Psoas muscle (tissue), 7 donors: ENCODE measurements at regions not wholly inside any gene's neighbourhood (a gene's known extent, or its start where the extent isn't known, plus 50 kb on each side); places are given as distances from the start of the nearest gene placed in this dataset.
"Not testable (repeated sequence)": the region's sequence is repeated elsewhere in the genome, so short reads cannot be mapped to it uniquely, and the experiment has no call there.

Experiments
- ATAC-seq, 4 donors: fragments of 200-7000 bp; cut with Tn5 transposase; one replicate each; pipeline ENCODE4 v1.9.1; 2020; ENCODE audit warnings: moderate library complexity in 3 of 4, mild to moderate bottlenecking in 2 of 4
- DNase-seq, 2 donors: peaks; one replicate each; pipeline ENCODE4 v3.0.0-alpha.2; 2020
- H3K27ac ChIP-seq: fragments of 200-600 bp; one replicate; pipeline ENCODE4 v1.8.0; 2022
- H3K27me3 ChIP-seq, 3 donors: fragments of 200-600 bp in 1 of 3; one replicate each; pipeline versions ENCODE4 v1.6.1 to v1.8.0; 2013 to 2022; ENCODE audit warnings: low read length in 2 of 3, mild to moderate bottlenecking in 2 of 3, moderate library complexity in 1 of 3; ENCODE audit not compliant: insufficient read depth in 3 of 3
- H3K36me3 ChIP-seq, 2 donors: fragments of 200-600 bp in 1 of 2; one replicate each; pipeline versions ENCODE4 v1.6.1 to v1.8.0; 2013 to 2022; ENCODE audit warnings: low read depth in 1 of 2, mild to moderate bottlenecking in 1 of 2, moderate library complexity in 1 of 2; ENCODE audit not compliant: insufficient read depth in 1 of 2
- H3K4me1 ChIP-seq: fragments of 200-600 bp; one replicate; pipeline ENCODE4 v1.8.0; 2022
- H3K4me3 ChIP-seq: fragments of 200-600 bp; one replicate; pipeline ENCODE4 v1.8.0; 2022; ENCODE audit warnings: mild to moderate bottlenecking
- H3K9me3 ChIP-seq: fragments of 200-600 bp; one replicate; pipeline ENCODE4 v1.8.0; 2022
- CTCF ChIP-seq: fragments of 200-600 bp; IDR thresholded peaks from one replicate; pipeline ENCODE4 v1.8.0; 2022; ENCODE audit warnings: antibody characterized with exemption
- WGBS, 3 donors: extraction: QIAGEN DNeasy Blood & Tissue Kit; methylation state at CpG; one replicate each; pipeline versions ENCODE4 v1.1.6 to v1.1.7; 2013; 5-methylcytosine and 5-hydroxymethylcytosine counted together
- intact Hi-C, 2 donors: fragments of 100-400 bp; cut with DNase I; formaldehyde crosslinking; loops; one replicate each; pipeline versions ENCODE4 v1.11.0 to v1.14.2; 2022
- donor health status: healthy with polysubstance abuse.
- donor health status: DM: no; HTN: no; CAD: no; lungs with moderate emphysema.
- donor health status: Bipolar disorder and iron deficiency.
- donor health status: healthy.
- donor health status: DM: yes; HTN: yes; CAD: no.
- donor health status: DM: no; HTN: no; CAD: no.
- donor health status: DM: yes; HTN: yes; CAD: no.

GRCh38 chr12:33041562-33041961 lies 145.0 kb upstream of the PKP2 start:
- Histone ChIP-seq H3K4me3 (no peak overlapping the region), H3K4me1 (no peaks in the 10 kb centered on the region), H3K36me3 (no peaks in the 10 kb centered on the region), H3K27me3 (no peaks in the 10 kb centered on the region), H3K9me3 (no peaks in the 10 kb centered on the region), H3K27ac (no peak overlapping the region)
- WGBS, 3 donors: 87 to 90% (median 89%) methylated on average over 3 of the region's 3 CpGs
- no peak for ATAC-seq
- TF ChIP-seq CTCF: no peak
- intact Hi-C loops: no loop called here
- DNase-seq: no peak

- H3K27ac ChIP-seq, intact Hi-C loops, ATAC-seq, H3K4me3 ChIP-seq, H3K4me1 ChIP-seq, H3K27me3 ChIP-seq, H3K9me3 ChIP-seq, H3K36me3 ChIP-seq: not testable (repeated sequence)
- 93 to 97% (median 95%) methylated on average over 15 to 19 of the region's 19 CpGs for WGBS, 3 donors
- DNase-seq: peak in 1 of 2 donors; percentile 46
These were observed 137.4 kb upstream of the PKP2 start for GRCh38 chr12:33033999-33034398.

- ATAC-seq (no peak), DNase-seq (no peak)
- Histone ChIP-seq H3K4me3 (no peak overlapping the region), H3K36me3 (no peaks in the 10 kb centered on the region), H3K9me3 (peaks cover 3% of the 10 kb centered on the region), H3K4me1 (no peaks in the 10 kb centered on the region), H3K27ac (no peak overlapping the region), H3K27me3 (no peaks in the 10 kb centered on the region)
- no peak for TF ChIP-seq CTCF
- intact Hi-C loops: no loop called here
These were observed 130.2 kb upstream of the PKP2 start for GRCh38 chr12:33026791-33027190.

GRCh38 chr12:33022724-33023123 lies 126.1 kb upstream of the PKP2 start:
- H3K9me3 ChIP-seq, H3K36me3 ChIP-seq, H3K4me3 ChIP-seq, H3K4me1 ChIP-seq, ATAC-seq, DNase-seq, H3K27me3 ChIP-seq, H3K27ac ChIP-seq, intact Hi-C loops: not testable (repeated sequence)
- 87 to 94% (median 90%) methylated on average over 15 to 20 of the region's 20 CpGs for WGBS, 3 donors

- 48 to 58% (median 50%) methylated on average over 2 of the region's 2 CpGs for WGBS, 3 donors
- intact Hi-C loops, H3K4me1 ChIP-seq, H3K9me3 ChIP-seq, H3K4me3 ChIP-seq, DNase-seq, H3K27ac ChIP-seq, H3K27me3 ChIP-seq, ATAC-seq, H3K36me3 ChIP-seq: not testable (repeated sequence)
These were observed 120.5 kb upstream of the PKP2 start for GRCh38 chr12:33017029-33017428.

- ATAC-seq (no peak), DNase-seq (no peak)
- H3K36me3 ChIP-seq: no peaks in the 10 kb centered on the region
- H3K4me1 ChIP-seq: no peaks in the 10 kb centered on the region
- H3K27me3 ChIP-seq: peaks cover 0 to 2% (median 0%) of the 10 kb centered on the region in 3 donors
- peaks cover 13% of the 10 kb centered on the region for H3K9me3 ChIP-seq
- 44 to 54% (median 54%) methylated on average over 3 of the region's 3 CpGs for WGBS, 3 donors
- no peak overlapping the region for H3K27ac ChIP-seq
- no peak for TF ChIP-seq CTCF
- intact Hi-C loops: no loop called here
- no peak overlapping the region for H3K4me3 ChIP-seq
These were observed 115.6 kb upstream of the PKP2 start for GRCh38 chr12:33012226-33012625.
